SK-N-SH treated with all-trans-retinoic acid at 6 μM for 48 hours (cell line): ENCODE measurements at regions not wholly inside any gene's neighbourhood (a gene's known extent, or its start where the extent isn't known, plus 50 kb on each side); places are given as distances from the start of the nearest gene placed in this dataset.

Experiments used
- ATAC-seq: fragments of 200-7000 bp; cut with Tn5 transposase; 3 replicates; pipeline ENCODE4 v1.9.1; 2020; ENCODE audit warnings: mild to moderate bottlenecking, moderate library complexity
- ARNTL ChIP-seq: fragments of 450-650 bp; formaldehyde crosslinking; IDR thresholded peaks from 2 replicates; pipeline ENCODE4 v1.5.0; 2020; ENCODE audit warnings: low read depth, mild to moderate bottlenecking, moderate library complexity, borderline replicate concordance
- BACH2 ChIP-seq: fragments of 250-450 bp; sonication (Bioruptor Pico); IDR thresholded peaks from 2 replicates; pipeline ENCODE4 v1.9.0; 2021; ENCODE audit warnings: mild to moderate bottlenecking, borderline replicate concordance
- CSDC2 ChIP-seq: fragments of 250-450 bp; sonication (Bioruptor Pico); IDR thresholded peaks from 2 replicates; pipeline ENCODE4 v1.5.0; 2020; ENCODE audit warnings: mild to moderate bottlenecking, moderate library complexity
- ESRRG ChIP-seq: fragments of 250-450 bp; sonication (Bioruptor Pico); IDR thresholded peaks from 2 replicates; pipeline ENCODE4 v1.6.1; 2021; ENCODE audit warnings: mild to moderate bottlenecking
- GLIS3 ChIP-seq: fragments of 250-450 bp; sonication (Bioruptor Pico); IDR thresholded peaks from 2 replicates; pipeline ENCODE4 v1.5.0; 2020; ENCODE audit warnings: mild to moderate bottlenecking, moderate library complexity
- ISL1 ChIP-seq: fragments of 250-450 bp; sonication (Bioruptor Pico); IDR thresholded peaks from 2 replicates; pipeline ENCODE4 v2.1.2; 2022; ENCODE audit warnings: mild to moderate bottlenecking, moderate library complexity
- OSR1 ChIP-seq: fragments of 250-450 bp; sonication (Bioruptor Pico); IDR thresholded peaks from 2 replicates; pipeline ENCODE4 v1.8.0; 2022; ENCODE audit warnings: moderate library complexity, mild to moderate bottlenecking, inconsistent platforms
- RARB ChIP-seq: fragments of 250-450 bp; sonication (Bioruptor Pico); IDR thresholded peaks from 2 replicates; pipeline ENCODE4 v1.8.0; 2021; ENCODE audit warnings: mild to moderate bottlenecking, moderate library complexity
- SNAI2 ChIP-seq: fragments of 250-450 bp; sonication (Bioruptor Pico); IDR thresholded peaks from 2 replicates; pipeline ENCODE4 v1.5.0; 2020; ENCODE audit warnings: mild to moderate bottlenecking, moderate library complexity
- TOX ChIP-seq: fragments of 250-450 bp; sonication (Bioruptor Pico); IDR thresholded peaks from 2 replicates; pipeline ENCODE4 v1.8.0; 2021; ENCODE audit warnings: mild to moderate bottlenecking, moderate library complexity, borderline replicate concordance
- ZC3H10 ChIP-seq: fragments of 250-450 bp; sonication (Bioruptor Pico); IDR thresholded peaks from 2 replicates; pipeline ENCODE4 v1.5.1; 2021; ENCODE audit warnings: mild to moderate bottlenecking, moderate library complexity
- ZFP3 ChIP-seq: fragments of 250-450 bp; sonication (Bioruptor Pico); IDR thresholded peaks from 2 replicates; pipeline ENCODE4 v1.5.0; 2020; ENCODE audit warnings: mild to moderate bottlenecking, moderate library complexity
- ZFP30 ChIP-seq: fragments of 450-650 bp; formaldehyde crosslinking; IDR thresholded peaks from 2 replicates; pipeline ENCODE4 v1.5.0; 2022; ENCODE audit warnings: mild to moderate bottlenecking, moderate library complexity
- ZNF70 ChIP-seq: fragments of 450-650 bp; formaldehyde crosslinking; IDR thresholded peaks from 2 replicates; pipeline ENCODE4 v1.5.0; 2020; ENCODE audit warnings: mild to moderate bottlenecking, moderate library complexity
- ZNF8 ChIP-seq: fragments of 450-650 bp; formaldehyde crosslinking; IDR thresholded peaks from 2 replicates; pipeline ENCODE4 v1.5.0; 2020; ENCODE audit warnings: mild to moderate bottlenecking, moderate library complexity
- TF ChIP-seq, protein P1 (sequence below): fragments of 250-450 bp; sonication (Bioruptor Pico); IDR thresholded peaks from 2 replicates; pipeline ENCODE4 v1.8.0; 2021; ENCODE audit warnings: low read depth, mild to moderate bottlenecking, moderate library complexity, borderline replicate concordance
- TF ChIP-seq, protein P2 (sequence below): fragments of 250-450 bp; sonication (Bioruptor Pico); IDR thresholded peaks from 2 replicates; pipeline ENCODE4 v1.5.1; 2021; ENCODE audit warnings: mild to moderate bottlenecking, moderate library complexity
- TF ChIP-seq, protein P3 (sequence below): fragments of 250-450 bp; sonication (Bioruptor Pico); IDR thresholded peaks from 2 replicates; pipeline ENCODE4 v1.8.0; 2020; ENCODE audit warnings: mild to moderate bottlenecking, moderate library complexity, borderline replicate concordance
- TF ChIP-seq, protein P4 (sequence below): fragments of 250-450 bp; sonication (Bioruptor Pico); IDR thresholded peaks from 2 replicates; pipeline ENCODE4 v1.5.1; 2020; ENCODE audit warnings: low read depth, mild to moderate bottlenecking, moderate library complexity

DNA sequence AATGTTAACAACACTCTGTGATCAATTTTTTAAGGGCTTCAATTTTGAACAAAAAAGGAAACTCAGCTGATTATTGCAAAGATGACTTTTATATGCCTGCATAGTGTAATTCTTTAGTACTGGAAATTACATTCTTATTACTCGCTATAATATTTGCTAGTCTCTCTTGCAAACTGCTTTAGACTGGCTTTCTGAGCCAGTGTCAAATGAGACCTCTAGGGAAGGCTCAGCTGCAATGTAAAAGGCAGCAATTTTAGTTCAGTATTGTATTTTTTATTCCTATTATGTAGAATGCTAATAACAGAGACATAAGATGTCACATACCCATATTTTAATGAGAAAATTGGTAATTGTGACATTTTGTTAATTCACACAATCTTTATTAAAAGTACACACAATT lies 338.1 kb upstream of the LYPLAL1 start:
- no peak for ATAC-seq
- TF ChIP-seq OSR1 (CRISPR knock-in tag) (no peak), TOX (CRISPR knock-in tag) (no peak), ZNF70 (CRISPR knock-in tag) (no peak)
- TF ChIP-seq, protein P1, sequence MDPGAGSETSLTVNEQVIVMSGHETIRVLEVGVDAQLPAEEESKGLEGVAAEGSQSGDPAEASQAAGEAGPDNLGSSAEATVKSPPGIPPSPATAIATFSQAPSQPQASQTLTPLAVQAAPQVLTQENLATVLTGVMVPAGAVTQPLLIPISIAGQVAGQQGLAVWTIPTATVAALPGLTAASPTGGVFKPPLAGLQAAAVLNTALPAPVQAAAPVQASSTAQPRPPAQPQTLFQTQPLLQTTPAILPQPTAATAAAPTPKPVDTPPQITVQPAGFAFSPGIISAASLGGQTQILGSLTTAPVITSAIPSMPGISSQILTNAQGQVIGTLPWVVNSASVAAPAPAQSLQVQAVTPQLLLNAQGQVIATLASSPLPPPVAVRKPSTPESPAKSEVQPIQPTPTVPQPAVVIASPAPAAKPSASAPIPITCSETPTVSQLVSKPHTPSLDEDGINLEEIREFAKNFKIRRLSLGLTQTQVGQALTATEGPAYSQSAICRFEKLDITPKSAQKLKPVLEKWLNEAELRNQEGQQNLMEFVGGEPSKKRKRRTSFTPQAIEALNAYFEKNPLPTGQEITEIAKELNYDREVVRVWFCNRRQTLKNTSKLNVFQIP (CRISPR knock-in tag) = no peak

DNA sequence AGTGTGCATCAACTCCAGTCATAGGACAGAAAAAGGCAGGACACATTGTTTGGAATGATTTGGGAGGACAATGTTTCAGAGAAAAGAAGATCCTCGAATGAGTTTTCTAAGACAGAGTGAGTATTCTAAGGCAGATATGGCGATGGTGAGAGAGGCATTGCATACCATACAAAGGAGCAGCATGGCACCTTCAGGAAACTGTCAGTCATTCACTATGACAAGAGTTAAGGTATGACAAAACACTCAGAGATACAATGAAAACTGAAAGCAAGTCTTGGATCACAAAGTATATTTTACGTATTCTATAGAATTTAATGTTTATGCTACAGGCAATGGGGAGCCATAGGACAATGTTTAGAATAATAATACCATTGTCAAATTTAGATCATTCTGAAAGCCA lies 337.4 kb upstream of the LYPLAL1 start:
- no peak for ATAC-seq
- TF ChIP-seq ZFP30 (CRISPR knock-in tag) (no peak), ZNF70 (CRISPR knock-in tag) (no peak), ARNTL (no peak), ESRRG (CRISPR knock-in tag) (no peak), ZNF8 (CRISPR knock-in tag) (no peak), CSDC2 (no peak), SNAI2 (no peak), OSR1 (CRISPR knock-in tag) (no peak)
- TF ChIP-seq, protein P2, sequence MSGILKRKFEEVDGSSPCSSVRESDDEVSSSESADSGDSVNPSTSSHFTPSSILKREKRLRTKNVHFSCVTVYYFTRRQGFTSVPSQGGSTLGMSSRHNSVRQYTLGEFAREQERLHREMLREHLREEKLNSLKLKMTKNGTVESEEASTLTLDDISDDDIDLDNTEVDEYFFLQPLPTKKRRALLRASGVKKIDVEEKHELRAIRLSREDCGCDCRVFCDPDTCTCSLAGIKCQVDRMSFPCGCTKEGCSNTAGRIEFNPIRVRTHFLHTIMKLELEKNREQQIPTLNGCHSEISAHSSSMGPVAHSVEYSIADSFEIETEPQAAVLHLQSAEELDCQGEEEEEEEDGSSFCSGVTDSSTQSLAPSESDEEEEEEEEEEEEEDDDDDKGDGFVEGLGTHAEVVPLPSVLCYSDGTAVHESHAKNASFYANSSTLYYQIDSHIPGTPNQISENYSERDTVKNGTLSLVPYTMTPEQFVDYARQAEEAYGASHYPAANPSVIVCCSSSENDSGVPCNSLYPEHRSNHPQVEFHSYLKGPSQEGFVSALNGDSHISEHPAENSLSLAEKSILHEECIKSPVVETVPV = no peak
- TF ChIP-seq, protein P3, sequence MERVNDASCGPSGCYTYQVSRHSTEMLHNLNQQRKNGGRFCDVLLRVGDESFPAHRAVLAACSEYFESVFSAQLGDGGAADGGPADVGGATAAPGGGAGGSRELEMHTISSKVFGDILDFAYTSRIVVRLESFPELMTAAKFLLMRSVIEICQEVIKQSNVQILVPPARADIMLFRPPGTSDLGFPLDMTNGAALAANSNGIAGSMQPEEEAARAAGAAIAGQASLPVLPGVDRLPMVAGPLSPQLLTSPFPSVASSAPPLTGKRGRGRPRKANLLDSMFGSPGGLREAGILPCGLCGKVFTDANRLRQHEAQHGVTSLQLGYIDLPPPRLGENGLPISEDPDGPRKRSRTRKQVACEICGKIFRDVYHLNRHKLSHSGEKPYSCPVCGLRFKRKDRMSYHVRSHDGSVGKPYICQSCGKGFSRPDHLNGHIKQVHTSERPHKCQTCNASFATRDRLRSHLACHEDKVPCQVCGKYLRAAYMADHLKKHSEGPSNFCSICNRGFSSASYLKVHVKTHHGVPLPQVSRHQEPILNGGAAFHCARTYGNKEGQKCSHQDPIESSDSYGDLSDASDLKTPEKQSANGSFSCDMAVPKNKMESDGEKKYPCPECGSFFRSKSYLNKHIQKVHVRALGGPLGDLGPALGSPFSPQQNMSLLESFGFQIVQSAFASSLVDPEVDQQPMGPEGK (CRISPR knock-in tag) = no peak
- TF ChIP-seq, all 23 proteins: peak for 0

DNA sequence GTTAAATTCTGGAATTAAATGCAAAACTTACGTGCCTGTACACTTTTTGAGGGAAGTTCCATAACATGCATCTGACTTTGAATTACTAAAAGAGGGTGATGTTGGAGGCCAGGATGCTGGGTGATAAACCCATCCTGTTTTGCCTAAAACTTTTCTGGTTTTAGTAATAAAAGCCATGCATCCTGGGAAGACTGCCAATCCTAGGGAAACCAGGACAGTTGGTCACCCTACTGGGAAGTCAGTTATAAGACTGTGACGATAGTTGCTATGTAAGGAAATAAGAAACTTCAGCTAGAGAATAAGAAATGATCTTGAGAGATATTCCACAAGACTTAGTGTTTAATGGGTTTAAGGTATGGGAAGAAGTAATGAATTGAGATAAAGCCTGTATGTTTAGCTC lies 336.6 kb upstream of the LYPLAL1 start:
- no peak for ATAC-seq

GRCh38 chr1:218845589-218845988 lies 328.1 kb upstream of the LYPLAL1 start:
- TF ChIP-seq ARNTL = no peak
- TF ChIP-seq SNAI2 = no peak
- no peak for TF ChIP-seq ZFP3 (CRISPR knock-in tag)
- TF ChIP-seq, protein P4, sequence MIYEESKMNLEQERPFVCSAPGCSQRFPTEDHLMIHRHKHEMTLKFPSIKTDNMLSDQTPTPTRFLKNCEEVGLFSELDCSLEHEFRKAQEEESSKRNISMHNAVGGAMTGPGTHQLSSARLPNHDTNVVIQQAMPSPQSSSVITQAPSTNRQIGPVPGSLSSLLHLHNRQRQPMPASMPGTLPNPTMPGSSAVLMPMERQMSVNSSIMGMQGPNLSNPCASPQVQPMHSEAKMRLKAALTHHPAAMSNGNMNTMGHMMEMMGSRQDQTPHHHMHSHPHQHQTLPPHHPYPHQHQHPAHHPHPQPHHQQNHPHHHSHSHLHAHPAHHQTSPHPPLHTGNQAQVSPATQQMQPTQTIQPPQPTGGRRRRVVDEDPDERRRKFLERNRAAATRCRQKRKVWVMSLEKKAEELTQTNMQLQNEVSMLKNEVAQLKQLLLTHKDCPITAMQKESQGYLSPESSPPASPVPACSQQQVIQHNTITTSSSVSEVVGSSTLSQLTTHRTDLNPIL (CRISPR knock-in tag) = no peak
- TF ChIP-seq ZFP30 (CRISPR knock-in tag) = no peak
- TF ChIP-seq OSR1 (CRISPR knock-in tag) = no peak
- TF ChIP-seq, protein P3 (CRISPR knock-in tag) = no peak
- no peak for TF ChIP-seq TOX (CRISPR knock-in tag)
- no peak for TF ChIP-seq RARB
- TF ChIP-seq BACH2 (CRISPR knock-in tag) = no peak
- TF ChIP-seq ISL1 = no peak
- ATAC-seq = no peak

More for the DNA sequence above, 336.6 kb upstream of the LYPLAL1 start:
- no peak for TF ChIP-seq GLIS3 (CRISPR knock-in tag)
- no peak for TF ChIP-seq OSR1 (CRISPR knock-in tag)
- TF ChIP-seq, protein P4 (CRISPR knock-in tag) = no peak
- no peak for TF ChIP-seq ZC3H10 (CRISPR knock-in tag)
